ENCODE measurements at regions not wholly inside any gene's neighbourhood (a gene's known extent, or its start where the extent isn't known, plus 50 kb on each side); places are given as distances from the start of the nearest gene placed in this dataset.

GRCh38 chr10:10914144-10914543 lies 103.5 kb upstream of the CELF2 start:
- DNase-seq = no peak

- no peak for DNase-seq
Measured at GRCh38 chr10:10915215-10915614, 102.5 kb upstream of the CELF2 start.

GRCh38 chr10:10917031-10917430 lies 100.6 kb upstream of the CELF2 start:
- no peak for DNase-seq

DNA sequence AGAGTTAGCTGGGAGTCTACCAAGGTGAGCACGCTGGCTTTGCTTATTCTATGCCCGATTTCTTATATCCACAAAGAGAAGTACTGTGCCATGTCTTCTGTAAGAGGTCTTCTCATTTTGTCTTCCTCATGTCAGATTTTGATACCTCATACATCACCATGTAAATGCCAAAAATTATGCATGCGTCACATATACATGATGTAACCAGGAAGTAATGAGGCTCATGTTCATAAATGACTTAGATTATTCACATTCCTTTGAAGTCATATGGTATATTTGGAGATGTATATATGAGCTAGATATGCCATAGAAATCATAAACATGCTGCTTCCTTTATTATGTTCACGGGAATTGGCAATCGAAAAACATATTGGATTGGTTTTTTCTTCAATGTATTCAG lies 97.7 kb upstream of the CELF2 start:
- DNase-seq = no peak

DNA sequence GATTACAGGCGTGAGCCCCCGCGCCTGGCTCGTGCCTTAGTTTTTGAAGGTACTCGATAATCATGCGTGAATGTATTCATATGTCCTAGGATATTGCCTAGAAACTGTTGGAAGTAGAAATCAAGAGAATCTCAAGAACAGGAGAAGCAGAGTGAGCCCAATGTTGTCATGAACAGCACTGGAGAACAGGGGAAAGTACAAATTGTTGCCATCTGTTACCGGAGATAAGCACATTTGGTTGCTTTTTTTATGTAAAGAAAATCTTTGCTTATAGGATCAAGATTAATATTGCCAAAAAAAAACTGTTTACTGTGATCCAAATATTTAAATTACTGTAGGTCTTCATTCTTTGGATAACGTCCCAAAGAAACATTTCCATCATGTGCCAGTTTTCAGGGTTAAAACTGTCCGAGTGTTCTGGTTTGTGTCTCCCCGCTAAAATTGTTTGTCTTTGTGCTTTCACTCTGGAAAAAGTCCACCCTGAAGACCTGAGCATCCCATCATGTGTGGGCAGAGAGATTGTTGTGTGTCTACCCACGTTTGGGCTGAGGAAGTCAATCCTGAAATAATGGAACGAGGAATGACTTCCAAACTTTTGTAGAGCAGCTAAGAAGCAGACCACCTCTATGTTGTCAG lies 95.7 kb upstream of the CELF2 start:
- no peak for DNase-seq

DNA sequence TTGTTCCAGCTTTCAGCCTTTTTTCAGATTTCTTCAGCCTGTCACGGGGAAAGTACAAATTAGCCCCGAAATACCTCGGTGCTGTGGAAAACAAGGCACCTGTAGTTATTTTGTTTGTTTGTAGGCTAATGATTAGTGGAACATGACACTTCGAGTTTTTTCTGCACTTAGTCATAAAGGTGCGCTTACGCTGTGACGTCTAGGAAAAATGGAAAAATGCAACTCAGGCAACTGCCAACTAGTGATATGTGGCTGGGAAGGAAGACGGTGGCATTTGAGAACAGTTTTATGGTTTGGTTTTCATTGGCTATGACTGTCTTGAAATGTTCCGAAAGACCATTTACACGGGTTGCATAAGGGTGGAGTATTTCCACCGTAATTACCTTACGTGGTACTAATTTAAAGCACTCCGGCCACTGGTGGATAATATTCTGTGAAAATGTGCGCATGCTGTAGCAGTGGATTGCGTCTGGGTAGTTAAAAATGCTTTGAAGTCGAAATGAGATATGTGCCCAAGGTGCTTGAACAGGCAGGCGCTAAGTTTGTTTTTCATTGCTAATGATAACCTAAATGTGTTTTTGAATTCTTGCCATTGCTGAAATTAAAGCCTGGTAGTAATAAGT lies 94.5 kb upstream of the CELF2 start:
- DNase-seq = no peak

DNA sequence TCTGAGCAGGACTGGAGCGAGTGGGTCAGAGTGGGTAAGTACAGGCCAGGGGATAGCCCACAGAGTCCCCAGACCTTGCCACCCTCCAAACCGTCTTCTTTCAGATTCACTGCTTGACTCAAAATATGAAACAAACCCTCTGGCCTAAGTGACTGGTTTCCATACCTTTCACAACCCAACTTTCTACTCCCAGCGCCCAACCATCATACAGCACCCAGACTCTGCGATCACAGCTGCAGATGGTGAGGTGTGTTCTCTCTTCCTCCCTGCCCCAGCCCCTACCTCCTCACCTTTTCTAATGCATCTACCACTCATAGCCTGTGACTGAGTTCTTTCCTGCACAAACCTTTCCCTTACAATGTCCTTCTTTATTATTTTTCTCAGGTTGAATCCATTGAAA lies 92.0 kb upstream of the CELF2 start:
- no peak for DNase-seq

DNA sequence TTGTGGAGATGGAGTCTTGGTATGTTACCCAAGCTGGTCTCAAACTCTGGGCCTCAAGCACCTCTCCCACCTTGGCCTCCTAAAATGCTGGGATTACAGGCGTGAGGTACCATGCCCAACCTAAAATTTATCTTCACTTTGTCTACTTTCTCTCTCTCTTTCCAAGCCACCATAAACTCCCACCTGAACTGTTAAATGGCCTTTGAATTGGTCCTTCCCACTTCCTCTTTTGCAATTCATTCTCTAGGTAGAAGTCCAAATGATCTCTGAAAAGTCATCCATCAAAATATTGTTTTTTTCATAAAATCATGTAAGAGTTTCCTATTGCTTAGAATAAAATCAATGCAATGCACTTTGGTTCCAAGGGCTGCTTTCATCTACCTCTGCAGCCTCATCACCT lies 90.1 kb upstream of the CELF2 start:
- DNase-seq = no peak

DNA sequence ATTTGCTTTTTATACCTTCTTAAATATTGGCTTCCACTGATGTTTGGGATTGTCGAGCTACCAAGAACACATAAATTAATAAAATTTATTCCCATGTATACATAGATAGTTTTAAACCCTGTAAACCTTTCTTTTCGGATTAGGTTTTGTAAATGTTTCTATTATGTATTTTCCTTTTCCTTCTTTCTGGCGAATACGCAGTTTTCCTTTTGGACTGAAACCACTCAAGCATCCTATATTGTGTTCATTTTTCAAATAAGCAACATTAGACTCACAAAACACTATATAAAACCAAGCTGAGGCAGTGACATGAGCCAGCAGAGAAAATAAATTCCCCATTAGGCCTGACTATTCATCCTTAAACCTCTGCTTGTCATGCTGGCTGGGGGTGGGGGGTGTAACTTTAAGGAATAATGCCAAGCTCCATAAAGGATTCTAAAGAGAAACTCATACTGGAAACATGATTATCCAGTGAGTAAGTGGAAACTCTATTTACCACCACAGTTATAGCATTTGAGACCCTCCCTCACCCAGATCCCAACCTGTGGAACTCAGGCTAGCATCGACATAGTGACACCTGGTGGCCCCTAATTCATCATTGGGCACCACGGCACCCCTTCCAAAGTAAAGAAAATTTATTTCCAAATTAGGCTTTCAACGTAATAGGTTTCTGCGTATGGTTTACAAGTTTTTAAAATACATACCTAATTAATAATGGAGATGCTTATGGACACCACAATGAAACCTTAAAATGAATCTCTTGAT lies 86.5 kb upstream of the CELF2 start:
- DNase-seq = no peak

GRCh38 chr10:10935032-10935431 lies 82.6 kb upstream of the CELF2 start:
- DNase-seq = no peak

DNA sequence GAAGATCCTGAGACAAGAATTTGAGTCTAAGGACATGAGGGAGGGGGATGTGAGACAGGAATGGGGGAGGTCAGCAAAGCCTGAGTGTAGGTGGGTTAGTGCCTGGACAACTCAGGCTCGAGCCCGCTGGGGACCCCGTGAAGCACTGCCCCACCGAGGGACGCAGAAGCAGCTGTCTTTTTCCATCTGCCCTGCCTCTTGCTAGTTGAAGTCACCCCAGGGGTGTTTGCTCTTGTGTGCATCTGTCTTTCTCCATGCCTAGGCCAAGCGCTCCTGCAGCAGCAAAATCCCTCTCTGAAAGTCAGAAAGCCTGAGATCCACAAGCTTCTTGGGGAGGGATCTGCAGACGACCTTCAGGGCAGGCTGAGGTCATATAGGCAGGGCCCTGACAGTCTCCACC lies 79.0 kb upstream of the CELF2 start:
- no peak for DNase-seq

- DNase-seq = no peak
Measured at GRCh38 chr10:10941127-10941730, 76.4 kb upstream of the CELF2 start.

DNA sequence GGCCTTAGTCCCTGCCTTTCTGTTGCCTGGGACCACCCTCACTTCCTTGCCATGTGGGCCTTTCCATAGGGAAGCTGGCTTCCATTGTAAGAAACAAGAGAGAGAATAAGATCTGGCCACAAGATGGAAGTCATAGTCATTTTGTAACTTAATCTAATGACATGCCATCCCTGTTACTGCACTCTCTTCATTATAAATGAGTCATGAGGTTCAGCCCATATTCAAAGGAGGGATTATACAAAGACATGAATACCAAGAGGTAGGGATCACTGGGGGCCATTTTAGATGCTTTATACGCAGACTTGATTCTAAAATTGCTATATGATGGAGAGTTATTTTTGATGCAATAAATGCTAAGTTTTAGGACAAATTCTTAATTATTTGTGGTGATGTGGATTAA lies 75.2 kb upstream of the CELF2 start:
- no peak for DNase-seq

- DNase-seq = no peak
Measured at GRCh38 chr10:10946081-10946480, 71.6 kb upstream of the CELF2 start.

DNA sequence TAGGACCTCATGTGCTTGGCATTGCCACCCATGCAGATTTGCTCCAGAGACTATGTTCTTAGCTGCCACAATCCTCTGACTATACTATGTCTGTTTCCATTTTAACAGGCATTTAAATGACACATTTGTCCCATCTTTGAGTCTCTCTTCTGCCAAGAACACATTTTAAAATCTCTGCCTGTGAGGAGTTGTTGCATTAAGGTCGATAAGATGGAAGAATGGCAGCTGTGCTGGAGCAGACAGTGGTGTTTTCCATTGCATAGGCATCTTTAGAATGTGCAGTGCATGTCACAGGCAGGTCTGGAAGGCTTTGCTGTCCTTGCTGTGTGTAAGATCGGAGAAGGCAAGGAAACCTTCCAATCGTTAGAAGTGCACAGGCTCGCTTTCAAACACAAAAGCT lies 70.9 kb upstream of the CELF2 start:
- DNase-seq = no peak

DNA sequence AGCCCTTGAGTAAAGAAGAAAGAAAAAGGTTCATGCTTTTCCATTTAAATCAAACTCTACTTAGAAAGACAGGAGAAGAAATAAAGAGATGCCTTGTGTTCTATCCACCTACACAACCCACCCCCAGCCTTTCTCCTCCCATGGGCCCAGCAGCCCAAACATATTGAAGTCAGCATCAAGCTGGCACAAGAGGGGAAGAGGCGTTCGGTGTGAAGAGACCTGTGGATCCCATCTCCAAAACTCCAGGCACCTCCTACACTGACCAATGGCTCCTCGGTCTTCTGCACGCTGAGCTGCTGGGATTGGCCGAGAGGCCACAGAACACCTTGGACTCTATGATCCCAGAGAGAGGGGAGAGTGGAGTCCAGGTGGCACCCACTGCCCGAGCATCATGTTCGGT lies 66.0 kb upstream of the CELF2 start:
- DNase-seq = no peak

DNA sequence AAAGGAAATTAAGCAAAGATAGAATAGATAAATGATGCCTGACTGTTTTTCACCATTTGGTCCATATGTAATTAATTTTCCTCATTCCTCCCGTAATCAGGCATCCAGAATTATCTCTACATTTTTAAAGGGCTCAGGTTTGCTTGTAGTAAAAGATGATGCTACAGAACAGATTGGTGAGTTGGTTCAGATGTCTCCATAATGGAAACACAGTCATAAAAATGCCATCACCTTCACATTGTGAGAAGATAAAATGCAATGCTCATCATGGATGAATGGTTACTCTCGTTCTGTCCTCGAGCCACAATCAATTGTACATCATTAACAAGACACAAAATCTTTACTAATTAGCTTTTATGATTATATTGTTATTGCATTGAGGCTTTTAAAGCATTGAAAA lies 64.9 kb upstream of the CELF2 start:
- DNase-seq = no peak

GRCh38 chr10:10956681-10957542 lies 60.8 kb upstream of the CELF2 start:
- no peak for DNase-seq

- no peak for DNase-seq
Measured at GRCh38 chr10:10958041-10958440, 59.6 kb upstream of the CELF2 start.

DNA sequence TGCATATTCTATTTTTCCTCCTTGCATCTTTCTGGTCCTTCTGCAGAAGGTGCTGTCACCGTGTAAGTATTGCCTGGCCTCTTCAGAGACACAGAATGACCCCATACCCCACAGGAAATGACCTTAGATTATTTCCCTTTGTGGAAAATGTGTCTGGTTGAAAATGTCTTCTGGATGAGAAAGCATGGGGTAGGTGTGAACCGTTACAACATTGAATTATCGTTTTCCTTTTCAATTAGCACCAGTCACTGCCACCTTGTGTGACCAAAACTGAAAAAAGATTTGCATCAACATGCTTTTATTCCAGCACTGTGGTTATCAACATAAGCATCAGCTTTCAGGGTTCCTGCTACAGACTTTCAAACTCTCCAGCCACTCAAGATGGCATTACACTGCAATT lies 58.0 kb upstream of the CELF2 start:
- no peak for DNase-seq

GRCh38 chr10:10960534-10960933 lies 57.1 kb upstream of the CELF2 start:
- DNase-seq = no peak

GRCh38 chr10:10961072-10961471 lies 56.6 kb upstream of the CELF2 start:
- no peak for DNase-seq

DNA sequence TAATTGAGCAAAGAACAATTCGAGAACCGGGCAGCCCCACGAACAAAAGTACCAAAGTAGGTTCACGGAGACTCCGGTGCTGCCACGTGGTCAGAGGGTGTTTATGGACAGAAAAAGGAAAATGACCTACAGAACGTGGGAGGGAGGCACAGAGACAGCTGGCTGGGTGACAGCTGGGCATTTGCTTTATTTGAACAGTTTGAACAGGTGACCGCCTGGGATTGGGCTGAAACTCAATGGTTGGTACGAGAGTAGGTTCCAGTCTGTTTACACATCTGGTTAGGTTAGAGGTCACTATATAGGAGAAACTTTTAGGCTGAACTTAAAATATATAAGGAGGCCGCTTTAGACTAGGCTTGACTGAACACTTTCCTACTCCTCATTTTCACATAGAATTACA lies 50.6 kb upstream of the CELF2 start:
- DNase-seq = no peak

All from CD4-positive, alpha-beta T cell treated with Interleukin-4 for 4 hours (primary cell).